IMR-90 (cell line): ENCODE measurements at regions not wholly inside any gene's neighbourhood (a gene's known extent, or its start where the extent isn't known, plus 50 kb on each side); places are given as distances from the start of the nearest gene placed in this dataset.

Experiments used
- ATAC-seq: fragments of 200-7000 bp; cut with Tn5 transposase; 2 replicates; pipeline ENCODE4 v1.9.1; 2020; ENCODE audit warnings: low read depth, mild to moderate bottlenecking, moderate library complexity
- BruUV-seq: library from RNA; stranded (reverse); fragments of 400-500 nt; replicated peaks from 2 replicates; lab custom pipeline; 2021; lab: Mats Ljungman, UMichigan
- CTCF ChIA-PET: fragments of 300-600 bp; formaldehyde crosslinking; extraction: SDS; loops from one replicate; lab custom pipeline; 2021; ENCODE audit warnings: antibody characterized with exemption; lab: Yijun Ruan, JAX
- POLR2A ChIA-PET: fragments of 300-600 bp; sonication (Branson Sonifier 250); formaldehyde crosslinking; loops from one replicate; lab custom pipeline; 2022; ENCODE audit warnings: antibody characterized with exemption; ENCODE audit not compliant: unreplicated experiment; lab: Charles Lee
- DNase-seq: peaks from one replicate; pipeline ENCODE4 v3.0.0; 2013
- H2AFZ ChIP-seq: replicated peaks from 2 replicates; pipeline ENCODE3; 2013; ENCODE audit warnings: low read length, mild to moderate bottlenecking; ENCODE audit not compliant: poor library complexity
- H2AK5ac ChIP-seq: 2 replicates; pipeline ENCODE4 v1.6.1; 2013; ENCODE audit warnings: low read depth, low read length, inconsistent platforms
- H2AK9ac ChIP-seq: replicated peaks from 2 replicates; pipeline ENCODE3; 2013; ENCODE audit warnings: mild to moderate bottlenecking, low read depth, low read length, moderate library complexity; ENCODE audit not compliant: poor library complexity
- H2BK120ac ChIP-seq: 2 replicates; pipeline ENCODE4 v1.6.1; 2013; ENCODE audit warnings: low read depth, low read length, inconsistent platforms
- H2BK15ac ChIP-seq: 3 replicates; pipeline ENCODE4 v1.6.1; 2013; ENCODE audit warnings: low read depth, low read length, inconsistent platforms
- H2BK20ac ChIP-seq: 2 replicates; pipeline ENCODE4 v1.6.1; 2013; ENCODE audit warnings: low read depth, mild to moderate bottlenecking, inconsistent platforms, low read length, moderate library complexity
- H2BK5ac ChIP-seq: 2 replicates; pipeline ENCODE4 v1.6.1; 2013; ENCODE audit warnings: mild to moderate bottlenecking, low read depth, low read length, inconsistent platforms; ENCODE audit not compliant: poor library complexity, severe bottlenecking
- H3K14ac ChIP-seq: replicated peaks from 2 replicates; pipeline ENCODE4 v1.6.1; 2013; ENCODE audit warnings: low read depth, low read length, inconsistent platforms
- H3K18ac ChIP-seq: 2 replicates; pipeline ENCODE4 v1.6.1; 2013; ENCODE audit warnings: low read depth, low read length, control low read depth
- H3K23ac ChIP-seq: 2 replicates; pipeline ENCODE4 v1.6.1; 2013; ENCODE audit warnings: low read depth, low read length, inconsistent platforms
- H3K27ac ChIP-seq: 2 replicates; pipeline ENCODE4 v1.5.1; 2013; ENCODE audit warnings: mild to moderate bottlenecking, control low read depth, low read length; ENCODE audit not compliant: insufficient read depth
- H3K27me3 ChIP-seq: 2 replicates; pipeline ENCODE4 v1.6.1; 2013; ENCODE audit warnings: low read length; ENCODE audit not compliant: control insufficient read depth, insufficient read depth
- H3K36me3 ChIP-seq: 2 replicates; pipeline ENCODE4 v1.6.1; 2013; ENCODE audit warnings: low read length, mixed read lengths; ENCODE audit not compliant: control insufficient read depth, insufficient read depth
- H3K4ac ChIP-seq: 2 replicates; pipeline ENCODE4 v1.6.1; 2013; ENCODE audit warnings: low read depth, low read length, inconsistent platforms
- H3K4me1 ChIP-seq: 2 replicates; pipeline ENCODE4 v1.6.1; 2013; ENCODE audit warnings: low read length, mixed read lengths; ENCODE audit not compliant: control insufficient read depth, insufficient read depth
- H3K4me2 ChIP-seq: 2 replicates; pipeline ENCODE4 v1.6.1; 2013; ENCODE audit warnings: low read depth, mild to moderate bottlenecking, control low read depth, low read length, moderate library complexity
- H3K4me3 ChIP-seq: 2 replicates; pipeline ENCODE4 v1.5.1; 2013; ENCODE audit warnings: low read depth, mild to moderate bottlenecking, control low read depth, low read length, moderate library complexity; ENCODE audit not compliant: insufficient read depth
- H3K56ac ChIP-seq: 2 replicates; pipeline ENCODE4 v1.6.1; 2013; ENCODE audit warnings: low read length, inconsistent platforms; ENCODE audit not compliant: insufficient read depth; ENCODE audit errors: extremely low read depth
- H3K79me1 ChIP-seq, 2 experiments: 2 replicates each; pipeline ENCODE4 v1.6.1; 2013; ENCODE audit warnings: low read length in 2 of 2, inconsistent platforms in 1 of 2, low read depth in 1 of 2
- H3K9ac ChIP-seq: 2 replicates; pipeline ENCODE4 v1.6.1; 2013; ENCODE audit warnings: low read depth, low read length, control low read depth
- H3K9me1 ChIP-seq: 2 replicates; pipeline ENCODE4 v1.6.1; 2013; ENCODE audit warnings: low read length, inconsistent platforms; ENCODE audit not compliant: insufficient read depth
- H3K9me3 ChIP-seq: 2 replicates; pipeline ENCODE4 v1.6.1; 2013; ENCODE audit warnings: low read length; ENCODE audit not compliant: control insufficient read depth, insufficient read depth
- H4K20me1 ChIP-seq: 2 replicates; pipeline ENCODE4 v1.6.1; 2013; ENCODE audit warnings: low read length, inconsistent platforms; ENCODE audit not compliant: insufficient read depth
- H4K5ac ChIP-seq: 2 replicates; pipeline ENCODE4 v1.6.1; 2013; ENCODE audit warnings: mild to moderate bottlenecking, low read depth, low read length, control low read depth
- H4K8ac ChIP-seq, 2 experiments: 2 replicates each; pipeline ENCODE4 v1.6.1; 2013; ENCODE audit warnings: low read depth in 2 of 2, low read length in 2 of 2, control low read depth in 1 of 2, inconsistent platforms in 1 of 2
- H4K91ac ChIP-seq: 2 replicates; pipeline ENCODE4 v1.6.1; 2013; ENCODE audit warnings: low read depth, low read length, inconsistent platforms; ENCODE audit not compliant: insufficient read depth
- BHLHE40 ChIP-seq: fragments of 150-350 bp; IDR thresholded peaks from 2 replicates; pipeline ENCODE4 v1.6.1; 2016; ENCODE audit warnings: mild to moderate bottlenecking, low read depth, low read length
- CEBPB ChIP-seq: IDR thresholded peaks from 2 replicates; pipeline ENCODE4 v1.6.1; 2012; ENCODE audit warnings: low read depth, low read length, improper control_type of control experiment
- CHD1 ChIP-seq: IDR thresholded peaks from 2 replicates; pipeline ENCODE4 v1.6.1; 2012; ENCODE audit warnings: low read depth, low read length, improper control_type of control experiment
- FOS ChIP-seq: fragments of 150-350 bp; IDR thresholded peaks from 2 replicates; pipeline ENCODE4 v1.6.1; 2016; ENCODE audit warnings: low read depth, low read length
- MAZ ChIP-seq: IDR thresholded peaks from 2 replicates; pipeline ENCODE4 v1.6.1; 2012; ENCODE audit warnings: low read depth, mild to moderate bottlenecking, low read length, improper control_type of control experiment, moderate library complexity, borderline replicate concordance
- MXI1 ChIP-seq: IDR thresholded peaks from 2 replicates; pipeline ENCODE4 v1.6.1; 2012; ENCODE audit warnings: low read depth, mild to moderate bottlenecking, low read length, moderate library complexity, borderline replicate concordance
- NFE2L2 ChIP-seq: fragments of 150-350 bp; IDR thresholded peaks from 2 replicates; pipeline ENCODE4 v1.6.1; 2016; ENCODE audit warnings: low read depth, mild to moderate bottlenecking, low read length
- POLR2A ChIP-seq: IDR thresholded peaks from 2 replicates; pipeline ENCODE4 v1.6.1; 2012; ENCODE audit warnings: mild to moderate bottlenecking, low read depth, low read length
- RAD21 ChIP-seq: IDR thresholded peaks from 2 replicates; pipeline ENCODE4 v1.6.1; 2012; ENCODE audit warnings: low read length, improper control_type of control experiment
- RCOR1 ChIP-seq: IDR thresholded peaks from 2 replicates; pipeline ENCODE4 v1.6.1; 2012; ENCODE audit warnings: mild to moderate bottlenecking, low read length, improper control_type of control experiment; ENCODE audit not compliant: insufficient replicate concordance
- RFX5 ChIP-seq: IDR thresholded peaks from 2 replicates; pipeline ENCODE4 v1.8.0; 2012; ENCODE audit warnings: low read depth, mild to moderate bottlenecking, low read length, moderate library complexity
- SMC3 ChIP-seq: fragments of 150-350 bp; IDR thresholded peaks from 2 replicates; pipeline ENCODE4 v1.6.1; 2016; ENCODE audit warnings: low read depth, mild to moderate bottlenecking, antibody characterized with exemption, low read length, moderate library complexity
- WGBS, 2 experiments: methylation state at CpG; one replicate each; pipeline versions ENCODE4 v1.1.5 to v1.1.7; 2013; ENCODE audit warnings: missing lambda C conversion rate in 2 of 2; ENCODE audit not compliant: insufficient read length in 1 of 2; ENCODE audit errors: extremely low coverage in 2 of 2; 5-methylcytosine and 5-hydroxymethylcytosine counted together
- dilution Hi-C: fragments of 300-500 bp; cut with HindIII; formaldehyde crosslinking; loops from one replicate; pipeline ENCODE4 v1.14.3; 2018; ENCODE audit warnings: low sequenced_read_pairs; ENCODE audit not compliant: unreplicated experiment
- in situ Hi-C: fragments of 300-500 bp; cut with MboI; formaldehyde crosslinking; loops from 3 replicates; pipeline ENCODE4 v1.14.3; 2019; ENCODE audit warnings: low sequenced_read_pairs, inconsistent platforms, mixed read lengths
- intact Hi-C: fragments of 100-400 bp; cut with micrococcal nuclease; formaldehyde crosslinking; loops from 2 replicates; pipeline ENCODE4 v1.10.0; 2022
- TF ChIP-seq, protein P1 (sequence below): fragments of 150-350 bp; IDR thresholded peaks from 2 replicates; pipeline ENCODE4 v1.6.1; 2016; ENCODE audit warnings: low read depth, mild to moderate bottlenecking, low read length, moderate library complexity, borderline replicate concordance
- TF ChIP-seq, protein P2 (sequence below): fragments of 150-350 bp; IDR thresholded peaks from 2 replicates; pipeline ENCODE4 v1.6.1; 2017; ENCODE audit warnings: mild to moderate bottlenecking, antibody characterized with exemption, low read length, low read depth
- TF ChIP-seq, protein P3 (sequence below): conservative IDR thresholded peaks from 2 replicates; pipeline ENCODE4 v1.5.1; 2012; ENCODE audit warnings: mild to moderate bottlenecking, low read depth, low read length, improper control_type of control experiment

DNA sequence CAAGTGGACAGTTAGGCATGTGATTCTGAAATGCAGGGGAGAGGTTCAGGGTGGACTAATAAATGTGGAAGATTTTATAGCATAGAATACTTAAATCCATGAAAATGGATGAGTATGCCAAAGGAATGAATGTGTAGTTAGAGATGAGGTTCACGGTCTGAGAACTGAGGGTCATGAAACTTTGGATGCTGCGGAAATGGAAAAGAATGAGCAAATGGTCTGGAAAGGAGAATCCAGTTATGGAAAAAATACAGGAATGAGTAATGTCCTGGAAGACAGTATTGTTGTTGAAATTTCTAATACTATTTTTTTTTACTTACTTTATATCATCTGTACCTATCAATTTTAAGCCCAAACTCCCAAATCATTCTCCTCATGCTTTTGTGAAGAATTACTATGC, 2369.4 kb downstream of the MAT2B start:
- no peak overlapping the region for H4K5ac ChIP-seq
- DNase-seq (no peak), ATAC-seq (no peak)
- no peak overlapping the region for H2BK5ac ChIP-seq
- no TSS peak for BruUV-seq
- H2BK20ac ChIP-seq = no peak overlapping the region
- no peak overlapping the region for H3K4me2 ChIP-seq
- dilution Hi-C loops = no loop called here
- H3K9ac ChIP-seq = no peak overlapping the region
- H3K18ac ChIP-seq = no peak overlapping the region
- no peak overlapping the region for H2AK5ac ChIP-seq
- no peaks in the 10 kb centered on the region for H3K27me3 ChIP-seq
- intact Hi-C loops = no loop called here
- no peaks in the 10 kb centered on the region for H3K36me3 ChIP-seq
- H3K27ac ChIP-seq = no peak overlapping the region
- H4K8ac ChIP-seq = no peak overlapping the region
- no peak overlapping the region for H4K91ac ChIP-seq
- H3K56ac ChIP-seq = no peak overlapping the region
- no peak overlapping the region for H2AK9ac ChIP-seq
- POLR2A ChIA-PET = no interaction called here
- no peaks in the 10 kb centered on the region for H3K4me1 ChIP-seq
- no peaks in the 10 kb centered on the region for H3K79me1 ChIP-seq
- no CpG with 5 or more reads among the region's 2 CpGs for WGBS, 2 experiments
- TF ChIP-seq MAZ (no peak), BHLHE40 (no peak), POLR2A (no peak), FOS (no peak), CHD1 (no peak), MXI1 (no peak), RAD21 (no peak), CEBPB (no peak), SMC3 (no peak), RFX5 (no peak), NFE2L2 (no peak), RCOR1 (no peak)
- TF ChIP-seq, protein P1, sequence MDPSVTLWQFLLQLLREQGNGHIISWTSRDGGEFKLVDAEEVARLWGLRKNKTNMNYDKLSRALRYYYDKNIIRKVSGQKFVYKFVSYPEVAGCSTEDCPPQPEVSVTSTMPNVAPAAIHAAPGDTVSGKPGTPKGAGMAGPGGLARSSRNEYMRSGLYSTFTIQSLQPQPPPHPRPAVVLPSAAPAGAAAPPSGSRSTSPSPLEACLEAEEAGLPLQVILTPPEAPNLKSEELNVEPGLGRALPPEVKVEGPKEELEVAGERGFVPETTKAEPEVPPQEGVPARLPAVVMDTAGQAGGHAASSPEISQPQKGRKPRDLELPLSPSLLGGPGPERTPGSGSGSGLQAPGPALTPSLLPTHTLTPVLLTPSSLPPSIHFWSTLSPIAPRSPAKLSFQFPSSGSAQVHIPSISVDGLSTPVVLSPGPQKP = no peak
- TF ChIP-seq, protein P2, sequence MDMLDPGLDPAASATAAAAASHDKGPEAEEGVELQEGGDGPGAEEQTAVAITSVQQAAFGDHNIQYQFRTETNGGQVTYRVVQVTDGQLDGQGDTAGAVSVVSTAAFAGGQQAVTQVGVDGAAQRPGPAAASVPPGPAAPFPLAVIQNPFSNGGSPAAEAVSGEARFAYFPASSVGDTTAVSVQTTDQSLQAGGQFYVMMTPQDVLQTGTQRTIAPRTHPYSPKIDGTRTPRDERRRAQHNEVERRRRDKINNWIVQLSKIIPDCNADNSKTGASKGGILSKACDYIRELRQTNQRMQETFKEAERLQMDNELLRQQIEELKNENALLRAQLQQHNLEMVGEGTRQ = no peak
- TF ChIP-seq, protein P3, sequence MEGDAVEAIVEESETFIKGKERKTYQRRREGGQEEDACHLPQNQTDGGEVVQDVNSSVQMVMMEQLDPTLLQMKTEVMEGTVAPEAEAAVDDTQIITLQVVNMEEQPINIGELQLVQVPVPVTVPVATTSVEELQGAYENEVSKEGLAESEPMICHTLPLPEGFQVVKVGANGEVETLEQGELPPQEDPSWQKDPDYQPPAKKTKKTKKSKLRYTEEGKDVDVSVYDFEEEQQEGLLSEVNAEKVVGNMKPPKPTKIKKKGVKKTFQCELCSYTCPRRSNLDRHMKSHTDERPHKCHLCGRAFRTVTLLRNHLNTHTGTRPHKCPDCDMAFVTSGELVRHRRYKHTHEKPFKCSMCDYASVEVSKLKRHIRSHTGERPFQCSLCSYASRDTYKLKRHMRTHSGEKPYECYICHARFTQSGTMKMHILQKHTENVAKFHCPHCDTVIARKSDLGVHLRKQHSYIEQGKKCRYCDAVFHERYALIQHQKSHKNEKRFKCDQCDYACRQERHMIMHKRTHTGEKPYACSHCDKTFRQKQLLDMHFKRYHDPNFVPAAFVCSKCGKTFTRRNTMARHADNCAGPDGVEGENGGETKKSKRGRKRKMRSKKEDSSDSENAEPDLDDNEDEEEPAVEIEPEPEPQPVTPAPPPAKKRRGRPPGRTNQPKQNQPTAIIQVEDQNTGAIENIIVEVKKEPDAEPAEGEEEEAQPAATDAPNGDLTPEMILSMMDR = no peak
- no peak overlapping the region for H2BK120ac ChIP-seq
- no peak overlapping the region for H2AFZ ChIP-seq
- no peak overlapping the region for H2BK15ac ChIP-seq
- in situ Hi-C loops = no loop called here
- no peak overlapping the region for H3K4me3 ChIP-seq
- H3K23ac ChIP-seq = no peak overlapping the region
- H3K9me1 ChIP-seq = no peaks in the 10 kb centered on the region
- no peak overlapping the region for H3K14ac ChIP-seq
- CTCF ChIA-PET = no interaction called here
- no peaks in the 10 kb centered on the region for H4K20me1 ChIP-seq
- H3K4ac ChIP-seq = no peak overlapping the region
- peaks cover 2% of the 10 kb centered on the region; the same call in 1 of the 2 replicates for H3K9me3 ChIP-seq
